Esophagus muscularis mucosa (tissue), 4 donors: ENCODE measurements at regions not wholly inside any gene's neighbourhood (a gene's known extent, or its start where the extent isn't known, plus 50 kb on each side); places are given as distances from the start of the nearest gene placed in this dataset.

ENCODE experiments used
- EP300 ChIP-seq: sonication (generic); formaldehyde crosslinking; IDR thresholded peaks from one replicate; pipeline ENCODE4 v1.6.1; 2017; ENCODE audit warnings: antibody characterized with exemption
- POLR2A ChIP-seq: fragments of 450-650 bp; IDR thresholded peaks from one replicate; pipeline ENCODE4 v1.6.1; 2017; ENCODE audit warnings: antibody characterized with exemption, moderate library complexity, mild to moderate bottlenecking, low read depth
- POLR2AphosphoS5 ChIP-seq, 2 donors: sonication (generic); formaldehyde crosslinking; IDR thresholded peaks; one replicate each; pipeline ENCODE4 v1.6.1; 2017; ENCODE audit warnings: antibody characterized with exemption in 2 of 2
- TF ChIP-seq, protein P1 (sequence below), 3 experiments: fragments of 200-600 bp in 2 of 3; fragments of 450-650 bp in 1 of 3; sonication (generic) in 2 of 3; IDR thresholded peaks; one replicate each; pipeline ENCODE4 v1.5.1; 2017 to 2019; ENCODE audit warnings: antibody characterized with exemption in 3 of 3, mild to moderate bottlenecking in 2 of 3, moderate library complexity in 1 of 3

DNA sequence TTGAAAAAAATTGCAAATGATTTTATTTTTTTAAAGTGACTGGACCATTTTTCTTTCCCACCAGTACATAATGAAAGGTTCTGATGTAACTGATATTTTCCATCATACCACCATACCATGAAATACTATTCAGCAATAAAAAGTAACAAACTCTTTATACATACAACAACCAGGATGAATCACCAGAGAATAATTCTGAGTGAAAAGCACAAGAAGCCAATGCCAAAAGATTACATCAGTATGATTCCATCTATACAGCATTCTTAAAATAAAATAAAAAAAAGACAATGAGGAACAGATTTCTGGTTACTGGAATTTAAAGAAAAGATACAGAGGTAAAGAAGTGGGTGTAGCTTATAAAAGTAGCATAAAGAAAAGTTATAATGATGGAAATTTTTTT, 423.7 kb upstream of the ST8SIA4 start:
- TF ChIP-seq POLR2AphosphoS5 (IDR thresholded peaks at IDR 0.05) (no peak), EP300 (no peak), POLR2A (no peak)
- TF ChIP-seq, protein P1, sequence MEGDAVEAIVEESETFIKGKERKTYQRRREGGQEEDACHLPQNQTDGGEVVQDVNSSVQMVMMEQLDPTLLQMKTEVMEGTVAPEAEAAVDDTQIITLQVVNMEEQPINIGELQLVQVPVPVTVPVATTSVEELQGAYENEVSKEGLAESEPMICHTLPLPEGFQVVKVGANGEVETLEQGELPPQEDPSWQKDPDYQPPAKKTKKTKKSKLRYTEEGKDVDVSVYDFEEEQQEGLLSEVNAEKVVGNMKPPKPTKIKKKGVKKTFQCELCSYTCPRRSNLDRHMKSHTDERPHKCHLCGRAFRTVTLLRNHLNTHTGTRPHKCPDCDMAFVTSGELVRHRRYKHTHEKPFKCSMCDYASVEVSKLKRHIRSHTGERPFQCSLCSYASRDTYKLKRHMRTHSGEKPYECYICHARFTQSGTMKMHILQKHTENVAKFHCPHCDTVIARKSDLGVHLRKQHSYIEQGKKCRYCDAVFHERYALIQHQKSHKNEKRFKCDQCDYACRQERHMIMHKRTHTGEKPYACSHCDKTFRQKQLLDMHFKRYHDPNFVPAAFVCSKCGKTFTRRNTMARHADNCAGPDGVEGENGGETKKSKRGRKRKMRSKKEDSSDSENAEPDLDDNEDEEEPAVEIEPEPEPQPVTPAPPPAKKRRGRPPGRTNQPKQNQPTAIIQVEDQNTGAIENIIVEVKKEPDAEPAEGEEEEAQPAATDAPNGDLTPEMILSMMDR (IDR thresholded peaks at IDR 0.05), result no peak
